ENCODE measurements at regions not wholly inside any gene's neighbourhood (a gene's known extent, or its start where the extent isn't known, plus 50 kb on each side); places are given as distances from the start of the nearest gene placed in this dataset.

DNA sequence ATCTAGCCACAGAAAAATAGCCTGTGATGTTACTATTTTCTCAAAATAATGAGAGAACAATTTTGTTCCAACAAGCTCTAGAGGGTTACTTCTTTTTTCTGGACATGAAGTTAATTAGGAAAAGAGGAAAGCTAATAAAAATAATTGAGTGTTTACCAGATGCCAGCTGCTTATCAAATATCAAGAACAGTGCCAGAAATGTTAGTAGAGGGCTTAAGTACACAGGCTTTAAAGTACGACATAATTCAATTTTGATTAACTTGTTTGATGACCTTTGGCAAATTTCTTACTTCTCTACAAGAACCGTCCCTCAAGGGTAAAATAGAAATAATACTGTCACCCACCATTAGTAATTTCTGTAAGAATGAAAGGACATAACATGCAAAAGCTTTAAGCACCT, 977.0 kb downstream of the FSTL5 start:
- TF ChIP-seq, protein P1, sequence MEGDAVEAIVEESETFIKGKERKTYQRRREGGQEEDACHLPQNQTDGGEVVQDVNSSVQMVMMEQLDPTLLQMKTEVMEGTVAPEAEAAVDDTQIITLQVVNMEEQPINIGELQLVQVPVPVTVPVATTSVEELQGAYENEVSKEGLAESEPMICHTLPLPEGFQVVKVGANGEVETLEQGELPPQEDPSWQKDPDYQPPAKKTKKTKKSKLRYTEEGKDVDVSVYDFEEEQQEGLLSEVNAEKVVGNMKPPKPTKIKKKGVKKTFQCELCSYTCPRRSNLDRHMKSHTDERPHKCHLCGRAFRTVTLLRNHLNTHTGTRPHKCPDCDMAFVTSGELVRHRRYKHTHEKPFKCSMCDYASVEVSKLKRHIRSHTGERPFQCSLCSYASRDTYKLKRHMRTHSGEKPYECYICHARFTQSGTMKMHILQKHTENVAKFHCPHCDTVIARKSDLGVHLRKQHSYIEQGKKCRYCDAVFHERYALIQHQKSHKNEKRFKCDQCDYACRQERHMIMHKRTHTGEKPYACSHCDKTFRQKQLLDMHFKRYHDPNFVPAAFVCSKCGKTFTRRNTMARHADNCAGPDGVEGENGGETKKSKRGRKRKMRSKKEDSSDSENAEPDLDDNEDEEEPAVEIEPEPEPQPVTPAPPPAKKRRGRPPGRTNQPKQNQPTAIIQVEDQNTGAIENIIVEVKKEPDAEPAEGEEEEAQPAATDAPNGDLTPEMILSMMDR (conservative IDR thresholded peaks at IDR 0.05; ENCODE audit: low read depth, low read length) = no peak
- no peak for TF ChIP-seq EZH2 (IDR thresholded peaks at IDR 0.05; ENCODE audit: borderline replicate concordance, low read depth, low read length, poor library complexity, severe bottlenecking)
